SU-DHL-6 (cell line): ENCODE measurements at regions not wholly inside any gene's neighbourhood (a gene's known extent, or its start where the extent isn't known, plus 50 kb on each side); places are given as distances from the start of the nearest gene placed in this dataset.

ENCODE experiments used
- EZH2phosphoT487 ChIP-seq: fragments of 200-600 bp; sonication (generic), shearing (Covaris generic); conservative IDR thresholded peaks from 2 replicates; pipeline ENCODE4 v1.6.1; 2018; ENCODE audit warnings: mild to moderate bottlenecking, antibody characterized with exemption, low read length, moderate library complexity, mixed read lengths
- TF ChIP-seq, protein P1 (sequence below): fragments of 200-600 bp; sonication (generic); IDR thresholded peaks from one replicate; pipeline ENCODE4 v1.5.1; 2017; ENCODE audit warnings: antibody characterized with exemption, mild to moderate bottlenecking, low read length, moderate library complexity; ENCODE audit not compliant: insufficient read depth, poor library complexity, severe bottlenecking

DNA sequence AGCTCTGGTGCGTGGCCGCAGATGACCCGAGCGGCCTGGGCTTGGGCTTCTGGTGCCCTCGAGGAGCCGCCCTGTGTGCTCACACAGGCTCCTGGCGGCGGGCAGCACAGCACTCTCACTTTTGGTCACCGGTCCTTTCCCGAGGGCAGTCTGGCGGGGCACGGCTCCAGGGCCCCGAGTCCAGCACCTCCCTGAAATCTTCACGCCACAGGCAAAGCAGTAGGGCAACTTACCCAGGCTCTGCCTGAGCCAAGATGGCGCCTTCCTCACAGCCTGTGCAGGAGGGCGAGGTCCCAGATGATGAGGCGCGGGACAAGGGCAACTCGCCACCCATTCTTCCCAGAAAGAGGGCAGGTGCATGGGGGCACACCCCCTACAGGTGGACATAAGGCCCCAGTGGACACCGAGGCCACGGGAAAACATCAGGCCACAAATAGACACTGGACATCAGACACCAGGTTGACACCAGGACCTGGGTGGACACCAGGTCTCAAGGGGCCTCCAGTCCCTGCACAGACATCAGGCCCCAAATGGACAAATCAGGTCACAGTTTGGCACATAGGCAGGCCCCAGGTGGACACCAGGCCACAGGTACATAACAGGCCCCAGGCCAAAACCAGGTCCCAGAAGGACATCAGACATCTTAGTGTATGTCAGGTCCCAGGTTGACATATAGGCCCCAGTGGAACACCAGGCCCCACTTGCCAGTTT lies 57.6 kb upstream of the SEPTIN5 start:
- TF ChIP-seq, protein P1, sequence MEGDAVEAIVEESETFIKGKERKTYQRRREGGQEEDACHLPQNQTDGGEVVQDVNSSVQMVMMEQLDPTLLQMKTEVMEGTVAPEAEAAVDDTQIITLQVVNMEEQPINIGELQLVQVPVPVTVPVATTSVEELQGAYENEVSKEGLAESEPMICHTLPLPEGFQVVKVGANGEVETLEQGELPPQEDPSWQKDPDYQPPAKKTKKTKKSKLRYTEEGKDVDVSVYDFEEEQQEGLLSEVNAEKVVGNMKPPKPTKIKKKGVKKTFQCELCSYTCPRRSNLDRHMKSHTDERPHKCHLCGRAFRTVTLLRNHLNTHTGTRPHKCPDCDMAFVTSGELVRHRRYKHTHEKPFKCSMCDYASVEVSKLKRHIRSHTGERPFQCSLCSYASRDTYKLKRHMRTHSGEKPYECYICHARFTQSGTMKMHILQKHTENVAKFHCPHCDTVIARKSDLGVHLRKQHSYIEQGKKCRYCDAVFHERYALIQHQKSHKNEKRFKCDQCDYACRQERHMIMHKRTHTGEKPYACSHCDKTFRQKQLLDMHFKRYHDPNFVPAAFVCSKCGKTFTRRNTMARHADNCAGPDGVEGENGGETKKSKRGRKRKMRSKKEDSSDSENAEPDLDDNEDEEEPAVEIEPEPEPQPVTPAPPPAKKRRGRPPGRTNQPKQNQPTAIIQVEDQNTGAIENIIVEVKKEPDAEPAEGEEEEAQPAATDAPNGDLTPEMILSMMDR, result no peak
- TF ChIP-seq EZH2phosphoT487, result no peak
